H1 (cell line): ENCODE measurements at regions not wholly inside any gene's neighbourhood (a gene's known extent, or its start where the extent isn't known, plus 50 kb on each side); places are given as distances from the start of the nearest gene placed in this dataset.

Experiments used
- CTCF ChIA-PET: fragments of 300-600 bp; sonication (Branson Sonifier 250); formaldehyde crosslinking; loops from one replicate; lab custom pipeline; 2021; ENCODE audit not compliant: partially characterized antibody; lab: Charles Lee
- POLR2A ChIA-PET: fragments of 300-600 bp; sonication (Branson Sonifier 250); formaldehyde crosslinking; loops from one replicate; lab custom pipeline; 2021; ENCODE audit warnings: inconsistent platforms; ENCODE audit not compliant: partially characterized antibody; lab: Charles Lee
- DNase-seq, 2 experiments: peaks; one replicate each; pipeline versions ENCODE4 v3.0.0 to v3.0.0-alpha.2; 2010 to 2022; ENCODE audit warnings: low spot score in 2 of 2, low read depth in 1 of 2, mixed read lengths in 1 of 2
- FAIRE-seq: peaks from 2 replicates; lab custom pipeline; 2011; peaks lifted over from hg19 to GRCh38; lab: Jason Lieb, UNC
- H2AFZ ChIP-seq: 2 replicates; pipeline ENCODE4 v1.8.1; 2012; ENCODE audit warnings: low read length, inconsistent platforms
- H2AK5ac ChIP-seq: 2 replicates; pipeline ENCODE4 v1.6.1; 2013; ENCODE audit warnings: low read depth, low read length
- H2BK120ac ChIP-seq: replicated peaks from 2 replicates; pipeline ENCODE3; 2013; ENCODE audit warnings: low read depth, low read length, inconsistent platforms
- H2BK12ac ChIP-seq: 2 replicates; pipeline ENCODE4 v1.6.1; 2013; ENCODE audit warnings: low read depth, low read length
- H2BK15ac ChIP-seq: 2 replicates; pipeline ENCODE4 v1.6.1; 2013; ENCODE audit warnings: low read length
- H2BK20ac ChIP-seq: 2 replicates; pipeline ENCODE4 v1.6.1; 2013; ENCODE audit warnings: low read length
- H2BK5ac ChIP-seq: 2 replicates; pipeline ENCODE4 v1.6.1; 2013; ENCODE audit warnings: low read depth, low read length
- H3K14ac ChIP-seq: 2 replicates; pipeline ENCODE4 v1.6.1; 2013; ENCODE audit warnings: inconsistent platforms; ENCODE audit not compliant: insufficient read length
- H3K18ac ChIP-seq: 2 replicates; pipeline ENCODE4 v1.6.1; 2013; ENCODE audit warnings: low read length; ENCODE audit errors: extremely low read depth
- H3K23ac ChIP-seq: 2 replicates; pipeline ENCODE4 v1.6.1; 2013; ENCODE audit warnings: inconsistent platforms; ENCODE audit not compliant: insufficient read length
- H3K23me2 ChIP-seq: 2 replicates; pipeline ENCODE4 v1.6.1; 2013; ENCODE audit warnings: low read depth, low read length
- H3K27ac ChIP-seq: 2 replicates; pipeline ENCODE4 v1.6.1; 2011; ENCODE audit warnings: low read depth, low read length, inconsistent platforms
- H3K27me3 ChIP-seq, 4 experiments: replicated peaks in 1 of 4; 1 replicate in 1 of 4; 2 replicates in 3 of 4; pipeline versions ENCODE4 v1.6.1 to v1.8.1; 2011 to 2013; ENCODE audit warnings: low read length in 3 of 4, mild to moderate bottlenecking in 3 of 4, inconsistent platforms in 2 of 4, mixed read lengths in 2 of 4, moderate library complexity in 1 of 4; ENCODE audit not compliant: control insufficient read depth in 3 of 4, insufficient read depth in 3 of 4; ENCODE audit errors: extremely low read depth in 1 of 4
- H3K36me3 ChIP-seq, 4 experiments: 2 replicates each; pipeline versions ENCODE4 v1.6.1 to v1.8.1; 2011 to 2013; ENCODE audit warnings: mild to moderate bottlenecking in 4 of 4, low read length in 3 of 4, moderate library complexity in 2 of 4, control low read depth in 1 of 4, inconsistent platforms in 1 of 4; ENCODE audit not compliant: insufficient read depth in 4 of 4, control insufficient read depth in 2 of 4
- H3K4ac ChIP-seq: replicated peaks from 2 replicates; pipeline ENCODE3; 2013; ENCODE audit warnings: low read length, low read depth, mixed read lengths, inconsistent platforms; ENCODE audit not compliant: insufficient read length
- H3K4me1 ChIP-seq, 4 experiments: replicated peaks in 1 of 4; 1 replicate in 1 of 4; 2 replicates in 3 of 4; pipeline versions ENCODE4 v1.6.1 to v1.8.1; 2011 to 2013; ENCODE audit warnings: low read length in 3 of 4, inconsistent platforms in 2 of 4, mixed read lengths in 1 of 4; ENCODE audit not compliant: insufficient read depth in 4 of 4, control insufficient read depth in 3 of 4
- H3K4me2 ChIP-seq, 2 experiments: 2 replicates each; pipeline versions ENCODE4 v1.6.1 to v1.8.1; 2011 to 2013; ENCODE audit warnings: low read depth in 2 of 2, low read length in 2 of 2, control low read depth in 1 of 2, inconsistent platforms in 1 of 2, mild to moderate bottlenecking in 1 of 2; ENCODE audit not compliant: insufficient read depth in 1 of 2
- H3K4me3 ChIP-seq, 4 experiments: fragments of 200-600, 300-600 bp in 1 of 4; sonication (generic), shearing (Covaris generic), sonication (Bioruptor Twin) in 1 of 4; 2 replicates each; pipeline versions ENCODE4 v1.5.1 to v1.8.1; 2011 to 2016; ENCODE audit warnings: low read length in 4 of 4, low read depth in 3 of 4, control low read depth in 2 of 4, inconsistent platforms in 2 of 4, mild to moderate bottlenecking in 2 of 4, mixed read lengths in 1 of 4, moderate library complexity in 1 of 4; ENCODE audit not compliant: insufficient read depth in 2 of 4; ENCODE audit errors: extremely low read depth in 1 of 4
- H3K56ac ChIP-seq: replicated peaks from 2 replicates; pipeline ENCODE3; 2013; ENCODE audit warnings: low read depth, mild to moderate bottlenecking, mixed read lengths, low read length, inconsistent platforms; ENCODE audit not compliant: insufficient read length
- H3K79me1 ChIP-seq: 2 replicates; pipeline ENCODE4 v1.6.1; 2013; ENCODE audit warnings: low read depth, low read length, control low read depth
- H3K79me2 ChIP-seq, 2 experiments: 2 replicates each; pipeline versions ENCODE4 v1.6.1 to v1.8.1; 2012 to 2013; ENCODE audit warnings: low read length in 2 of 2, mild to moderate bottlenecking in 2 of 2, inconsistent platforms in 1 of 2; ENCODE audit not compliant: insufficient read depth in 2 of 2, control insufficient read depth in 1 of 2
- H3K9ac ChIP-seq, 4 experiments: replicated peaks in 1 of 4; 1 replicate in 1 of 4; 2 replicates in 3 of 4; pipeline versions ENCODE4 v1.6.1 to v1.8.1; 2011 to 2013; ENCODE audit warnings: low read depth in 3 of 4, low read length in 3 of 4, control low read depth in 2 of 4, mild to moderate bottlenecking in 2 of 4, moderate library complexity in 2 of 4, inconsistent platforms in 1 of 4; ENCODE audit errors: extremely low read depth in 1 of 4
- H3K9me3 ChIP-seq, 2 experiments: 2 replicates each; pipeline versions ENCODE4 v1.6.1 to v1.8.1; 2012 to 2013; ENCODE audit warnings: mild to moderate bottlenecking in 2 of 2, moderate library complexity in 2 of 2, control low read depth in 1 of 2, inconsistent platforms in 1 of 2, low read depth in 1 of 2, low read length in 1 of 2, mixed read lengths in 1 of 2; ENCODE audit not compliant: insufficient read depth in 2 of 2
- H4K20me1 ChIP-seq, 2 experiments: replicated peaks in 1 of 2; 2 replicates each; pipeline versions ENCODE3 to v1.8.1; 2011 to 2013; ENCODE audit warnings: inconsistent platforms in 2 of 2, low read length in 2 of 2, mild to moderate bottlenecking in 1 of 2; ENCODE audit not compliant: insufficient read depth in 2 of 2, control insufficient read depth in 1 of 2
- H4K5ac ChIP-seq: 2 replicates; pipeline ENCODE4 v1.6.1; 2013; ENCODE audit warnings: low read length, low read depth, mixed read lengths, inconsistent platforms; ENCODE audit not compliant: insufficient read length
- H4K8ac ChIP-seq: 2 replicates; pipeline ENCODE4 v1.8.0; 2013; ENCODE audit warnings: mild to moderate bottlenecking, moderate library complexity, low read length, inconsistent platforms; ENCODE audit not compliant: insufficient read depth; ENCODE audit errors: extremely low read depth
- H4K91ac ChIP-seq: replicated peaks from 2 replicates; pipeline ENCODE3; 2013; ENCODE audit warnings: low read length, mixed read lengths, inconsistent platforms; ENCODE audit not compliant: insufficient read length
- ASH2L ChIP-seq: fragments of 200-600, 300-600 bp; sonication (generic); IDR thresholded peaks from one replicate; pipeline ENCODE4 v1.7.1; 2017; ENCODE audit warnings: low read length
- BRCA1 ChIP-seq: IDR thresholded peaks from 2 replicates; pipeline ENCODE4 v1.6.1; 2012; ENCODE audit warnings: low read depth, low read length, improper control_type of control experiment
- HDAC2 ChIP-seq, 2 experiments: fragments of 300-600 bp in 1 of 2; sonication (generic) in 1 of 2; IDR thresholded peaks; 2 replicates each; pipeline ENCODE4 v1.6.1; 2011 to 2012; ENCODE audit warnings: low read depth in 2 of 2, low read length in 2 of 2, mild to moderate bottlenecking in 2 of 2, moderate library complexity in 2 of 2, borderline replicate concordance in 1 of 2, inconsistent platforms in 1 of 2
- NANOG ChIP-seq: IDR thresholded peaks from 2 replicates; pipeline ENCODE4 v1.6.1; 2011; ENCODE audit warnings: low read length, low read depth, mild to moderate bottlenecking, inconsistent platforms; ENCODE audit not compliant: insufficient read depth, poor library complexity, severe bottlenecking
- POLR2AphosphoS5 ChIP-seq: IDR thresholded peaks from 2 replicates; pipeline ENCODE4 v1.6.1; 2011; ENCODE audit warnings: low read depth, low read length
- RAD21 ChIP-seq, 2 experiments: IDR thresholded peaks in 1 of 2; conservative IDR thresholded peaks in 1 of 2; 2 replicates each; pipeline ENCODE4 v1.6.1; 2011; ENCODE audit warnings: low read depth in 2 of 2, low read length in 2 of 2, improper control_type of control experiment in 1 of 2, inconsistent platforms in 1 of 2, mild to moderate bottlenecking in 1 of 2, moderate library complexity in 1 of 2
- SIX5 ChIP-seq: IDR thresholded peaks from 2 replicates; pipeline ENCODE4 v1.6.1; 2011; ENCODE audit warnings: mild to moderate bottlenecking, low read depth, low read length
- WGBS, 2 experiments: shearing (Covaris generic) in 1 of 2; methylation state at CpG; one replicate each; pipeline versions ENCODE4 v1.1.6 to v1.1.7; 2013 to 2015; ENCODE audit warnings: low lambda C conversion rate in 2 of 2, mixed read lengths in 2 of 2, inconsistent platforms in 1 of 2, low coverage in 1 of 2, missing lambda C conversion rate in 1 of 2; ENCODE audit not compliant: insufficient replicate concordance in 2 of 2, insufficient coverage in 1 of 2, insufficient read length in 1 of 2; ENCODE audit errors: extremely low coverage in 1 of 2, missing lambda C conversion rate in 1 of 2; 5-methylcytosine and 5-hydroxymethylcytosine counted together

GRCh38 chr6:165959627-165960026 is 208.0 kb downstream of the TBXT start:
- ChIA-PET POLR2A (no interaction called here), CTCF (interaction anchor here (1.4 to 2.8 kb wide), 2 partner anchors 69 to 146 kb away, joined by 6 to 10 read pairs; no protein-coding TSS in a partner anchor)
- H3K18ac ChIP-seq = no peak overlapping the region
- H3K4me3 ChIP-seq = no peak overlapping the region
- no peak overlapping the region for H3K27ac ChIP-seq
- no peaks in the 10 kb centered on the region for H4K20me1 ChIP-seq
- H2BK5ac ChIP-seq = no peak overlapping the region
- H2AK5ac ChIP-seq = no peak overlapping the region
- no peak overlapping the region for H2BK20ac ChIP-seq
- H3K23me2 ChIP-seq = no peaks in the 10 kb centered on the region
- H3K14ac ChIP-seq = no peak overlapping the region
- no peaks in the 10 kb centered on the region for H3K79me1 ChIP-seq
- H3K79me2 ChIP-seq = no peaks in the 10 kb centered on the region
- TF ChIP-seq NANOG = no peak
- no peak for TF ChIP-seq BRCA1
- no peak for TF ChIP-seq SIX5
- TF ChIP-seq HDAC2 (IDR thresholded peaks at IDR 0.05; ENCODE audit: borderline replicate concordance in 1 of 2, low read depth in 2 of 2, low read length in 2 of 2) = no peak
- no peak for TF ChIP-seq RAD21 (IDR thresholded peaks at IDR 0.05 in 1 of 2, conservative IDR thresholded peaks at IDR 0.05 in 1 of 2; ENCODE audit: low read depth in 2 of 2, low read length in 2 of 2)
- no peak for TF ChIP-seq ASH2L
- no peak for TF ChIP-seq POLR2AphosphoS5
- no peak overlapping the region for H3K9ac ChIP-seq
- H3K23ac ChIP-seq = no peak overlapping the region
- no peaks in the 10 kb centered on the region for H3K4me1 ChIP-seq
- no peak overlapping the region for H2AFZ ChIP-seq
- no peak overlapping the region for H4K5ac ChIP-seq
- H3K9me3 ChIP-seq = no peaks in the 10 kb centered on the region
- no peak overlapping the region for H3K56ac ChIP-seq
- H4K91ac ChIP-seq = no peak overlapping the region
- no peak overlapping the region for H2BK15ac ChIP-seq
- no peak for DNase-seq
- no peak overlapping the region for H2BK12ac ChIP-seq
- H3K27me3 ChIP-seq = no peaks in the 10 kb centered on the region; a peak in 2 of 7 replicates
- 89% methylated on average over 5 of the region's 5 CpGs; no CpG with 5 or more reads in 1 of the 2 experiments for WGBS, 2 experiments
- no peak overlapping the region for H3K4ac ChIP-seq
- no peak overlapping the region for H3K4me2 ChIP-seq
- no peak for FAIRE-seq
- H3K36me3 ChIP-seq = no peaks in the 10 kb centered on the region
- H4K8ac ChIP-seq = no peak overlapping the region
- no peak overlapping the region for H2BK120ac ChIP-seq
